ENCODE measurements at regions not wholly inside any gene's neighbourhood (a gene's known extent, or its start where the extent isn't known, plus 50 kb on each side); places are given as distances from the start of the nearest gene placed in this dataset.
A peak's percentile ranks its signal among the peaks of the same experiment; 100 is the strongest.

DNA sequence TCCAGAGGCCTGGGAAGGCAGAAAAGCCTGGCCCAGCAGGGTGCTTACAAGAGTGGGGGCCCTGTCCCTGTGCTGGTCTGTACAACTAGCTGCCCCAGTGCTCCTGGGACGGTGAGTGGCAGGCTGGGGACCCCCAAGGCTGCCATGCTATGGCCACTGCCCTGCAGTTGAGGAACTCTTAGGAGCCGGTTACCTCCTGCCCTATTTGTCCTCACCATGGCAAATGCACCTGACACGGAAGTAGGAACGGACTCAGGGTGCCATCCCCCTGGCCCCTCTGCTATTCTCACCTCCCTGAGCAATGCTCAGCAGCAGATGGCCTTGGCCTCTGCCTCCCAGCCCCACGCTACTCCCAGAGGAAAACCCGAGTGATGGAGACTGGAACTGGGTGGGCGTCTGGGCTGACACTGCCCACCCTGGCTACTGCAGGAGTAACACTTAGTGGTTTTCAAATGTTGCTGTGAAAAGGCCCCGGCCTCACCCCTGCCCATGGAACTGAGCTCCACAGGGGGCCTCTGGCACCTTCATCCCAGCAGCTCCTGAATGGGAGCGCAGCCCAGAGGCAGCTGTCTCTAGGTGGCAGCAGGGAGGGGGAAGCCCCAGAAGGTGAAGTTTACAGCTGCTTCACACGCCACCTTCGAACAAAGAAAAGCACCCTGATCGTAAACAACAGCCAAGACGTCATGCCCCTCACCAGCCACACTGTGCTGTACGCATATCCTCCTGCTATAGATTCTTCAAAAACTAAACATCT is 105.3 kb downstream of the CTTN start:
- Histone ChIP-seq H3K9ac (no peak overlapping the region), H3K9me2 (no peaks in the 10 kb centered on the region), H3K4me2 (no peak overlapping the region), H3K27me3 (ENCODE audit: insufficient read depth) (no peaks in the 10 kb centered on the region), H3K4me1 (ENCODE audit: control insufficient read depth in 1 of 2, insufficient read depth in 2 of 2, low read depth in 1 of 2, low read length in 1 of 2) (peaks cover 0 to 33% of the 10 kb centered on the region in 2 experiments; a peak in 1 of 4 replicates), H3K4me3 (ENCODE audit: low read depth in 2 of 2, low read length in 1 of 2) (no peak overlapping the region), H3K27ac (ENCODE audit: low read depth in 2 of 2, low read length in 1 of 2) (no peak overlapping the region), H3K79me2 (ENCODE audit: insufficient read depth) (no peaks in the 10 kb centered on the region), H4K20me1 (ENCODE audit: insufficient read depth) (no peaks in the 10 kb centered on the region), H3K9me3 (no peaks in the 10 kb centered on the region), H2AFZ (ENCODE audit: low read depth) (no peak overlapping the region), H3F3A (replicated peaks; ENCODE audit: insufficient read depth) (no peaks in the 10 kb centered on the region), H3K36me3 (replicated peaks in 1 of 2; ENCODE audit: control insufficient read depth in 1 of 2, insufficient read depth in 2 of 2, low read length in 1 of 2) (no peaks in the 10 kb centered on the region)
- TF ChIP-seq MXI1 (IDR thresholded peaks at IDR 0.05; ENCODE audit: low read depth, low read length), result no peak
- peak; percentile 28; the same call in 1 of the 2 replicates for TF ChIP-seq RAD21 (IDR thresholded peaks at IDR 0.05; ENCODE audit: low read length)
- no peak for TF ChIP-seq JUND (IDR thresholded peaks at IDR 0.05)
- peak; percentile 63 for DNase-seq
- WGBS (ENCODE audit: low lambda C conversion rate), result 54% methylated on average over 6 of the region's 14 CpGs
- ChIA-PET CTCF (interaction anchor here (0.6 to 2.8 kb wide), 10 partner anchors 11 to 161 kb away, joined by 3 to 9 read pairs (median 3); no protein-coding TSS in a partner anchor), POLR2A (interaction anchor here (0.6 kb wide), 1 partner anchor 149 kb away, joined by 3 read pairs; no protein-coding TSS in a partner anchor)

DNA sequence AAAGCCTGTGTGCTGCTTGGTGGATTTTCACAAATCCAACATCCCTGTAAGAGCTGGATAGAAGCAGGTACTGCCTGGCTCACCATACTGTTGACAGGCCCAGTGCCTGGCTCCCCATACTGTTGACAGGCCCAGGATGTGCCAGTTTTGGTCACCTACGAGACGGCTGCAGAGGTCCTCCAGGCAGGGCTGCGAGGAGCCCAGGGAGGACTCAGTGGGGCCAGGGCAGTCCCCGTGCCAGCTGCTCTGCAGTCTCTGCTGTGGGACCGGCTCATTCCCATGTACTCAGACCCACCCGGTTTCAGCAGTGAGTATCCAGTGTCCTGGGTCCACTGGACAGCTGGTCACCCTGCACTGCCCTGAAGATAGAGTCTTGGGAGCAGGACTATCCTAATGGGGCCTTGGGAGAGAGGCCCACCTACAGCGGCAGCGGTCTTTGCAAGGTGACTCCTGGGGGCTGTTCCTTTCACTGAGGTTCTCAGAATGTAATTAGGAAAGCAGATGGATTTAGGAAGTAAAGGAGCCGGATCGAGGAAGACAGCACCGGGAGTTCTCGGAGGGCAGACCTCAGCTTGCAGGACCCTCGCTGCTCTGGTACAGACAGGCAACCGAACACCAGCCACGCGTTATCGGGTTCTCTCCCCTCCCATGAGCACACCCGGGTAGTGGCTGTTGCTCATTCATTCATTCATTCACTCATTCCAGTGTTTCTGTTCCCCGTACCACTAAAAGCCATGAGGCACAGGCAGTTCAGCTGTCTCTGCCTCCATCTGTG is 106.1 kb downstream of the CTTN start:
- H3K36me3 ChIP-seq (replicated peaks in 1 of 2; ENCODE audit: control insufficient read depth in 1 of 2, insufficient read depth in 2 of 2, low read length in 1 of 2), result no peaks in the 10 kb centered on the region
- no peak overlapping the region for H3K4me2 ChIP-seq
- no peaks in the 10 kb centered on the region for H3K27me3 ChIP-seq (ENCODE audit: insufficient read depth)
- DNase-seq, result no peak
- H3K4me3 ChIP-seq (ENCODE audit: low read depth in 2 of 2, low read length in 1 of 2), result no peak overlapping the region
- WGBS (ENCODE audit: low lambda C conversion rate), result 75% methylated on average over 17 of the region's 19 CpGs
- peaks cover 0 to 33% of the 10 kb centered on the region in 2 experiments; a peak in 1 of 4 replicates for H3K4me1 ChIP-seq (ENCODE audit: control insufficient read depth in 1 of 2, insufficient read depth in 2 of 2, low read depth in 1 of 2, low read length in 1 of 2)
- H3F3A ChIP-seq (replicated peaks; ENCODE audit: insufficient read depth), result no peaks in the 10 kb centered on the region
- ChIA-PET POLR2A (interaction anchor here (0.6 kb wide), 1 partner anchor 149 kb away, joined by 3 read pairs; no protein-coding TSS in a partner anchor), CTCF (interaction anchor here (0.9 to 2.8 kb wide), 9 partner anchors 12 to 160 kb away, joined by 3 to 9 read pairs (median 3); no protein-coding TSS in a partner anchor)
- no peaks in the 10 kb centered on the region for H3K9me2 ChIP-seq
- TF ChIP-seq, protein P1, sequence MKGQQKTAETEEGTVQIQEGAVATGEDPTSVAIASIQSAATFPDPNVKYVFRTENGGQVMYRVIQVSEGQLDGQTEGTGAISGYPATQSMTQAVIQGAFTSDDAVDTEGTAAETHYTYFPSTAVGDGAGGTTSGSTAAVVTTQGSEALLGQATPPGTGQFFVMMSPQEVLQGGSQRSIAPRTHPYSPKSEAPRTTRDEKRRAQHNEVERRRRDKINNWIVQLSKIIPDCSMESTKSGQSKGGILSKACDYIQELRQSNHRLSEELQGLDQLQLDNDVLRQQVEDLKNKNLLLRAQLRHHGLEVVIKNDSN (IDR thresholded peaks at IDR 0.05; ENCODE audit: borderline replicate concordance, low read depth), result no peak
- no peak for TF ChIP-seq RCOR1 (IDR thresholded peaks at IDR 0.05; ENCODE audit: low read length)
- no peak for TF ChIP-seq GATA2 (CRISPR knock-in tag; IDR thresholded peaks at IDR 0.05)
- no peak overlapping the region for H3K27ac ChIP-seq (ENCODE audit: low read depth in 2 of 2, low read length in 1 of 2)
- no peak overlapping the region for H2AFZ ChIP-seq (ENCODE audit: low read depth)
- H4K20me1 ChIP-seq (ENCODE audit: insufficient read depth), result no peaks in the 10 kb centered on the region
- H3K79me2 ChIP-seq (ENCODE audit: insufficient read depth), result no peaks in the 10 kb centered on the region
- H3K9me3 ChIP-seq, result no peaks in the 10 kb centered on the region
- H3K9ac ChIP-seq, result no peak overlapping the region

DNA sequence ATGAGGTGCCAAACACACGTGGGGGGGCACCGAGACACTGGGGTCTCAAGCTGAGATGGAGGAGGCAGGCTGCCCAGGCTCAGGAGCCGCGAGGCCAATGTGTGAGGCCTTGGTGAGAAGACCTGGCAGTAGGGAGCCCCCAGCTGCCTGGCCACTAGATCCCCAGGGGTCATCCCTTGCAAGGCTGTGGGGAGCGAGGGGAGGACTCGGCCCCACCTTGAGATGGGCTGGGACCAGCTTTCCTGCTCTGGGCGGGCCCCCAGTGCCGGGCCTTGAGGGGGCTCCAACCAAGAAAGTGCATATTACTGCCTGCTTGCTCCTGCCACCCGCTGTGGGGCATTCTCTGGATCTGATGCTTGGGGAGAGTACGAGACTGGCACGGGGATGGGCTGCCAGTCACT is 107.0 kb downstream of the CTTN start:
- ChIA-PET POLR2A (no interaction called here), CTCF (interaction anchor here (0.6 to 2.8 kb wide), 2 partner anchors 10 to 12 kb away, joined by 4 to 9 read pairs; no protein-coding TSS in a partner anchor)
- H2AFZ ChIP-seq (ENCODE audit: low read depth), result no peak overlapping the region
- H3K36me3 ChIP-seq (replicated peaks in 1 of 2; ENCODE audit: control insufficient read depth in 1 of 2, insufficient read depth in 2 of 2, low read length in 1 of 2), result no peaks in the 10 kb centered on the region
- peaks cover 0 to 33% of the 10 kb centered on the region in 2 experiments; a peak in 1 of 4 replicates for H3K4me1 ChIP-seq (ENCODE audit: control insufficient read depth in 1 of 2, insufficient read depth in 2 of 2, low read depth in 1 of 2, low read length in 1 of 2)
- H3K79me2 ChIP-seq (ENCODE audit: insufficient read depth), result no peaks in the 10 kb centered on the region
- H4K20me1 ChIP-seq (ENCODE audit: insufficient read depth), result no peaks in the 10 kb centered on the region
- H3F3A ChIP-seq (replicated peaks; ENCODE audit: insufficient read depth), result no peaks in the 10 kb centered on the region
- no peak overlapping the region for H3K9ac ChIP-seq
- no peaks in the 10 kb centered on the region for H3K9me2 ChIP-seq
- no peak for DNase-seq
- no peak overlapping the region for H3K27ac ChIP-seq (ENCODE audit: low read depth in 2 of 2, low read length in 1 of 2)
- H3K4me3 ChIP-seq (ENCODE audit: low read depth in 2 of 2, low read length in 1 of 2), result no peak overlapping the region
- WGBS (ENCODE audit: low lambda C conversion rate), result 50% methylated on average over 7 of the region's 11 CpGs
- no peak overlapping the region for H3K4me2 ChIP-seq
- H3K27me3 ChIP-seq (ENCODE audit: insufficient read depth), result no peaks in the 10 kb centered on the region
- no peaks in the 10 kb centered on the region for H3K9me3 ChIP-seq
- TF ChIP-seq, protein P2, sequence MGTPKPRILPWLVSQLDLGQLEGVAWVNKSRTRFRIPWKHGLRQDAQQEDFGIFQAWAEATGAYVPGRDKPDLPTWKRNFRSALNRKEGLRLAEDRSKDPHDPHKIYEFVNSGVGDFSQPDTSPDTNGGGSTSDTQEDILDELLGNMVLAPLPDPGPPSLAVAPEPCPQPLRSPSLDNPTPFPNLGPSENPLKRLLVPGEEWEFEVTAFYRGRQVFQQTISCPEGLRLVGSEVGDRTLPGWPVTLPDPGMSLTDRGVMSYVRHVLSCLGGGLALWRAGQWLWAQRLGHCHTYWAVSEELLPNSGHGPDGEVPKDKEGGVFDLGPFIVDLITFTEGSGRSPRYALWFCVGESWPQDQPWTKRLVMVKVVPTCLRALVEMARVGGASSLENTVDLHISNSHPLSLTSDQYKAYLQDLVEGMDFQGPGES (IDR thresholded peaks at IDR 0.05; ENCODE audit: low read depth, low read length), result no peak
- TF ChIP-seq TEAD4 (IDR thresholded peaks at IDR 0.05; ENCODE audit: borderline replicate concordance, insufficient read depth), result no peak
- no peak for TF ChIP-seq RCOR1 (IDR thresholded peaks at IDR 0.05; ENCODE audit: low read length)
- no peak for TF ChIP-seq SMC3 (IDR thresholded peaks at IDR 0.05; ENCODE audit: low read depth, low read length)
- no peak for TF ChIP-seq EP300 (IDR thresholded peaks at IDR 0.05; ENCODE audit: borderline replicate concordance in 1 of 2, low read depth in 1 of 2, low read length in 1 of 2)
- TF ChIP-seq, protein P3, sequence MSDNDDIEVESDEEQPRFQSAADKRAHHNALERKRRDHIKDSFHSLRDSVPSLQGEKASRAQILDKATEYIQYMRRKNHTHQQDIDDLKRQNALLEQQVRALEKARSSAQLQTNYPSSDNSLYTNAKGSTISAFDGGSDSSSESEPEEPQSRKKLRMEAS (IDR thresholded peaks at IDR 0.05; ENCODE audit: low read depth), result no peak
- no peak for TF ChIP-seq GABPA (IDR thresholded peaks at IDR 0.05; ENCODE audit: low read depth)
- TF ChIP-seq CHD2 (IDR thresholded peaks at IDR 0.05; ENCODE audit: low read length, partially characterized antibody), result no peak
- no peak for TF ChIP-seq JUND (IDR thresholded peaks at IDR 0.05)
- TF ChIP-seq RFX5 (IDR thresholded peaks at IDR 0.05; ENCODE audit: low read length), result no peak
- no peak for TF ChIP-seq ELF1 (IDR thresholded peaks at IDR 0.05)
- no peak for TF ChIP-seq TAF1 (IDR thresholded peaks at IDR 0.05; ENCODE audit: borderline replicate concordance, low read depth, low read length)

All from SK-N-SH (cell line).